ENCODE measurements at regions not wholly inside any gene's neighbourhood (a gene's known extent, or its start where the extent isn't known, plus 50 kb on each side); places are given as distances from the start of the nearest gene placed in this dataset.

GRCh38 chr13:90105849-90106496 is 1241.5 kb upstream of the MIR17HG start (continued):
- TF ChIP-seq SIN3A (IDR thresholded peaks at IDR 0.05; ENCODE audit: low read depth) (no peak), SP1 (IDR thresholded peaks at IDR 0.05; ENCODE audit: low read depth) (no peak), TCF7L2 (IDR thresholded peaks at IDR 0.05; ENCODE audit: borderline replicate concordance, extremely low read depth, insufficient read depth, insufficient read length) (no peak), POLR2A (IDR thresholded peaks at IDR 0.05; ENCODE audit: borderline replicate concordance, extremely low read depth, insufficient read depth, insufficient read length) (no peak), CEBPB (IDR thresholded peaks at IDR 0.05; ENCODE audit: low read depth) (no peak), ZNF274 (IDR thresholded peaks at IDR 0.05; ENCODE audit: low read depth, low read length) (no peak), POLR2AphosphoS5 (IDR thresholded peaks at IDR 0.05; ENCODE audit: low read depth, low read length) (no peak), CBX3 (IDR thresholded peaks at IDR 0.05; ENCODE audit: low read depth) (no peak), EZH2 (IDR thresholded peaks at IDR 0.05) (no peak)
- TF ChIP-seq, protein P1, sequence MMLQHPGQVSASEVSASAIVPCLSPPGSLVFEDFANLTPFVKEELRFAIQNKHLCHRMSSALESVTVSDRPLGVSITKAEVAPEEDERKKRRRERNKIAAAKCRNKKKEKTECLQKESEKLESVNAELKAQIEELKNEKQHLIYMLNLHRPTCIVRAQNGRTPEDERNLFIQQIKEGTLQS (IDR thresholded peaks at IDR 0.05) = no peak
- TF ChIP-seq, protein P2, sequence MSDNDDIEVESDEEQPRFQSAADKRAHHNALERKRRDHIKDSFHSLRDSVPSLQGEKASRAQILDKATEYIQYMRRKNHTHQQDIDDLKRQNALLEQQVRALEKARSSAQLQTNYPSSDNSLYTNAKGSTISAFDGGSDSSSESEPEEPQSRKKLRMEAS (IDR thresholded peaks at IDR 0.05) = no peak

- Histone ChIP-seq H3K9me2 (ENCODE audit: insufficient read depth) (no peaks in the 10 kb centered on the region), H3K9me3 (ENCODE audit: control insufficient read depth in 1 of 2, insufficient read depth in 1 of 2, low read depth in 1 of 2, low read length in 2 of 2) (no peaks in the 10 kb centered on the region; a peak in 2 of 4 replicates), H3K9ac (ENCODE audit: low read length) (no peak overlapping the region), H3K36me3 (ENCODE audit: control insufficient read depth in 1 of 2, insufficient read depth in 2 of 2, low read length in 2 of 2) (no peaks in the 10 kb centered on the region), H3K79me2 (ENCODE audit: insufficient read depth, low read length) (no peaks in the 10 kb centered on the region), H3K4me1 (ENCODE audit: control insufficient read depth in 1 of 2, insufficient read depth in 2 of 2, low read length in 2 of 2) (no peaks in the 10 kb centered on the region), H3K4me3 (replicated peaks in 1 of 2; ENCODE audit: low read depth in 1 of 2, low read length in 2 of 2) (no peak overlapping the region), H3K4me2 (ENCODE audit: low read length) (no peak overlapping the region), H2AFZ (ENCODE audit: low read depth, low read length, poor library complexity, severe bottlenecking) (no peak overlapping the region), H4K20me1 (ENCODE audit: insufficient read depth) (no peaks in the 10 kb centered on the region; the same call in 1 of the 2 replicates), H3K27me3 (ENCODE audit: insufficient read depth, low read length) (no peaks in the 10 kb centered on the region), H3K27ac (ENCODE audit: low read depth, low read length) (no peak overlapping the region)
- ChIA-PET CTCF (no interaction called here), POLR2A (no interaction called here), RAD21 (ENCODE audit: low non-redundant PET in 1 of 2, low total read pairs in 2 of 2, uncharacterized antibody in 2 of 2, unreplicated experiment in 2 of 2) (no interaction called here)
- intact Hi-C loops (cut with micrococcal nuclease) = no loop called here
- DNase-seq (ENCODE audit: low read depth, low spot score) (no peak), ATAC-seq (no peak)
- no TSS peak for BruUV-seq (replicated peaks)
- TF ChIP-seq ZBTB33 (IDR thresholded peaks at IDR 0.05; ENCODE audit: extremely low read depth, insufficient replicate concordance, low read length) (no peak), YY1 (IDR thresholded peaks at IDR 0.05; ENCODE audit: extremely low read depth, insufficient replicate concordance, low read depth, low read length) (no peak), EZH2 (IDR thresholded peaks at IDR 0.05) (no peak), JUND (IDR thresholded peaks at IDR 0.05) (no peak), TCF7L2 (IDR thresholded peaks at IDR 0.05; ENCODE audit: borderline replicate concordance, extremely low read depth, insufficient read depth, insufficient read length) (no peak), EGR1 (IDR thresholded peaks at IDR 0.05; ENCODE audit: low read depth) (no peak), ZNF274 (IDR thresholded peaks at IDR 0.05; ENCODE audit: low read depth, low read length) (no peak), EZH2phosphoT487 (IDR thresholded peaks at IDR 0.05; ENCODE audit: borderline replicate concordance) (no peak), POLR2A (IDR thresholded peaks at IDR 0.05; ENCODE audit: borderline replicate concordance, extremely low read depth, insufficient read depth, insufficient read length) (no peak), RAD21 (IDR thresholded peaks at IDR 0.05; ENCODE audit: low read depth) (no peak)
- TF ChIP-seq, protein P1 (IDR thresholded peaks at IDR 0.05) = no peak
Measured at GRCh38 chr13:90107661-90108060, 1239.8 kb upstream of the MIR17HG start.

Data from HCT116 (cell line).